Fibroblast of lung (primary cell): ENCODE measurements at regions not wholly inside any gene's neighbourhood (a gene's known extent, or its start where the extent isn't known, plus 50 kb on each side); places are given as distances from the start of the nearest gene placed in this dataset.

Experiments used
- DNase-seq, 2 donors: peaks; one replicate each; pipeline versions ENCODE4 v3.0.0 to v3.0.0-alpha.2; 2010; ENCODE audit warnings: low read depth in 2 of 2
- H2AFZ ChIP-seq: 2 replicates; pipeline ENCODE4 v1.5.1; 2012; ENCODE audit warnings: low read length, control low read depth, inconsistent platforms
- H3K27ac ChIP-seq: 2 replicates; pipeline ENCODE4 v1.5.1; 2011; ENCODE audit warnings: low read length, control low read depth; ENCODE audit not compliant: insufficient read depth
- H3K27me3 ChIP-seq: 2 replicates; pipeline ENCODE4 v1.5.1; 2011; ENCODE audit warnings: mild to moderate bottlenecking, low read length; ENCODE audit not compliant: control insufficient read depth, insufficient read depth
- H3K36me3 ChIP-seq: 2 replicates; pipeline ENCODE4 v1.5.1; 2011; ENCODE audit warnings: low read length; ENCODE audit not compliant: control insufficient read depth, insufficient read depth
- H3K4me1 ChIP-seq: 2 replicates; pipeline ENCODE4 v1.5.1; 2011; ENCODE audit warnings: low read length; ENCODE audit not compliant: control insufficient read depth, insufficient read depth; ENCODE audit errors: extremely low read depth
- H3K4me2 ChIP-seq: 2 replicates; pipeline ENCODE4 v1.5.1; 2011; ENCODE audit warnings: low read length, control low read depth; ENCODE audit not compliant: insufficient read depth; ENCODE audit errors: extremely low read depth
- H3K4me3 ChIP-seq, 4 experiments: fragments of 200-600 bp in 1 of 4; sonication (generic) in 1 of 4; replicated peaks in 1 of 4; 2 replicates each; pipeline ENCODE4 v1.5.1; 2011 to 2016; ENCODE audit warnings: low read length in 4 of 4, low read depth in 3 of 4, mild to moderate bottlenecking in 3 of 4, control low read depth in 2 of 4, inconsistent platforms in 1 of 4, mixed read lengths in 1 of 4; ENCODE audit not compliant: insufficient read depth in 1 of 4; ENCODE audit errors: control extremely low read depth in 1 of 4
- H3K79me2 ChIP-seq: 2 replicates; pipeline ENCODE4 v1.5.1; 2012; ENCODE audit warnings: mild to moderate bottlenecking, low read length, inconsistent platforms; ENCODE audit not compliant: control insufficient read depth, insufficient read depth
- H3K9ac ChIP-seq: 2 replicates; pipeline ENCODE4 v1.5.1; 2011; ENCODE audit warnings: mild to moderate bottlenecking, low read length, control low read depth; ENCODE audit not compliant: insufficient read depth
- H3K9me3 ChIP-seq: 2 replicates; pipeline ENCODE4 v1.5.1; 2012; ENCODE audit warnings: low read depth, low read length; ENCODE audit not compliant: control insufficient read depth, insufficient read depth
- H4K20me1 ChIP-seq: 2 replicates; pipeline ENCODE4 v1.5.1; 2011; ENCODE audit warnings: low read length; ENCODE audit not compliant: control insufficient read depth, insufficient read depth; ENCODE audit errors: extremely low read depth
- EZH2 ChIP-seq: IDR thresholded peaks from 2 replicates; pipeline ENCODE4 v1.5.1; 2012; ENCODE audit warnings: low read length, control low read depth, mild to moderate bottlenecking; ENCODE audit errors: missing control alignments
- TF ChIP-seq, protein P1 (sequence below), 2 donors: IDR thresholded peaks in 1 of 2; conservative IDR thresholded peaks in 1 of 2; 1 replicate in 1 of 2; 2 replicates in 1 of 2; pipeline ENCODE4 v1.5.1; 2011 to 2012; ENCODE audit warnings: low read length in 2 of 2, control low read depth in 1 of 2, inconsistent platforms in 1 of 2, low read depth in 1 of 2, mild to moderate bottlenecking in 1 of 2

DNA sequence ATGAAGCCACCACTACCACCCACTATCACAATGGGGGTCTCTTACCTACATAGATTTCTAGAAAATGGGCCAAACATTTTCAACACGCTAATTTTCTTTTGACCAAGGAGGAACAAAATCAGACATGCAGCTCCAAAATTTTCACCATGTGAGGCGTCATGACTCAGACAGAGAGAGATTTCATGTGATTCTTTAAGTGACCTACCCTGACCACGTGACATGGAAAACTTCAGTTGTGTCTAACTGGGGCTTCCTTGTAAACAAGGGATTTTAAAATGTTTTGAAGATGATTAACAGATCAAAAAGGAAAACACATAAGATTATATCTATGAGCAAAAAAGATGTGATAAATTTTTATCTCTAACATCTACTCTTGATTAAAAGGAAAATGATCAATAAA lies 199.2 kb downstream of the TBXT start:
- no peak for DNase-seq
- no peaks in the 10 kb centered on the region for H3K4me1 ChIP-seq
- TF ChIP-seq EZH2, result no peak
- TF ChIP-seq, protein P1, sequence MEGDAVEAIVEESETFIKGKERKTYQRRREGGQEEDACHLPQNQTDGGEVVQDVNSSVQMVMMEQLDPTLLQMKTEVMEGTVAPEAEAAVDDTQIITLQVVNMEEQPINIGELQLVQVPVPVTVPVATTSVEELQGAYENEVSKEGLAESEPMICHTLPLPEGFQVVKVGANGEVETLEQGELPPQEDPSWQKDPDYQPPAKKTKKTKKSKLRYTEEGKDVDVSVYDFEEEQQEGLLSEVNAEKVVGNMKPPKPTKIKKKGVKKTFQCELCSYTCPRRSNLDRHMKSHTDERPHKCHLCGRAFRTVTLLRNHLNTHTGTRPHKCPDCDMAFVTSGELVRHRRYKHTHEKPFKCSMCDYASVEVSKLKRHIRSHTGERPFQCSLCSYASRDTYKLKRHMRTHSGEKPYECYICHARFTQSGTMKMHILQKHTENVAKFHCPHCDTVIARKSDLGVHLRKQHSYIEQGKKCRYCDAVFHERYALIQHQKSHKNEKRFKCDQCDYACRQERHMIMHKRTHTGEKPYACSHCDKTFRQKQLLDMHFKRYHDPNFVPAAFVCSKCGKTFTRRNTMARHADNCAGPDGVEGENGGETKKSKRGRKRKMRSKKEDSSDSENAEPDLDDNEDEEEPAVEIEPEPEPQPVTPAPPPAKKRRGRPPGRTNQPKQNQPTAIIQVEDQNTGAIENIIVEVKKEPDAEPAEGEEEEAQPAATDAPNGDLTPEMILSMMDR (conservative IDR thresholded peaks at IDR 0.05 in 1 of 2, IDR thresholded peaks at IDR 0.05 in 1 of 2; ENCODE audit: low read depth in 1 of 2, low read length in 2 of 2), result no peak
- H4K20me1 ChIP-seq, result no peaks in the 10 kb centered on the region
- H3K27ac ChIP-seq, result no peak overlapping the region
- no peaks in the 10 kb centered on the region for H3K27me3 ChIP-seq
- no peaks in the 10 kb centered on the region for H3K79me2 ChIP-seq
- H3K4me2 ChIP-seq, result no peak overlapping the region
- no peak overlapping the region for H2AFZ ChIP-seq
- no peak overlapping the region for H3K4me3 ChIP-seq
- no peaks in the 10 kb centered on the region for H3K36me3 ChIP-seq
- no peaks in the 10 kb centered on the region for H3K9me3 ChIP-seq
- H3K9ac ChIP-seq, result no peak overlapping the region

DNA sequence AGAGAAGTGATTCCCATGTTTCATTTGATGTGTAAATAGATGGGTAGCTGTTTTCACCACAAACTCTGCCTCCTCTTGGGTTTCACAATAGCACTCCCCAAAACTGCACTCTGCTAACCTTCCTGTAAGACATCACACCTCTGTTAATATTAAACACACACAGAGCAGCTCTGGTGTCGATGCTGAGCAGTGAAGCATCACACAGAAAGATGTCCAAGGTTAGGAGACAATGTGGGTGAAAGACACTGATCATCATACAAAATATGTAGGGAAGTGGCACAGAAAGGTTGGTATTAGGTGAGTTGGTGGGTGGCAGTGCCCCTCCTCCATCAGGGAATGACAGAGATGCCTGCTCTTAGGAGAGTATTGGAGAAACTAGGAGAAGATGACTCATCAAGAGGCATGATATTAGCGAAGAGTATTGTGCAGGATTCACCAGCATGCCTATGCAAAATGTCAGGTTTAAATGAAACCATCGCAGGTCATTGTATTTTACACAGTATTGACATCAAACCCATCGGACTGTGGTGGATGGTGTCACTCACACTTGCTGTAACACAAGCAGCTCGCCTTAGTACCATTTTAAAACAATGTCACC lies 199.7 kb downstream of the TBXT start:
- Histone ChIP-seq H3K9me3 (no peaks in the 10 kb centered on the region), H2AFZ (no peak overlapping the region), H3K4me2 (no peak overlapping the region), H3K27me3 (no peaks in the 10 kb centered on the region), H4K20me1 (no peaks in the 10 kb centered on the region), H3K79me2 (no peaks in the 10 kb centered on the region), H3K36me3 (no peaks in the 10 kb centered on the region), H3K4me1 (no peaks in the 10 kb centered on the region), H3K9ac (no peak overlapping the region), H3K4me3 (no peak overlapping the region), H3K27ac (no peak overlapping the region)
- no peak for DNase-seq
- TF ChIP-seq EZH2, result no peak
- TF ChIP-seq, protein P1 (conservative IDR thresholded peaks at IDR 0.05 in 1 of 2, IDR thresholded peaks at IDR 0.05 in 1 of 2; ENCODE audit: low read depth in 1 of 2, low read length in 2 of 2), result no peak

DNA sequence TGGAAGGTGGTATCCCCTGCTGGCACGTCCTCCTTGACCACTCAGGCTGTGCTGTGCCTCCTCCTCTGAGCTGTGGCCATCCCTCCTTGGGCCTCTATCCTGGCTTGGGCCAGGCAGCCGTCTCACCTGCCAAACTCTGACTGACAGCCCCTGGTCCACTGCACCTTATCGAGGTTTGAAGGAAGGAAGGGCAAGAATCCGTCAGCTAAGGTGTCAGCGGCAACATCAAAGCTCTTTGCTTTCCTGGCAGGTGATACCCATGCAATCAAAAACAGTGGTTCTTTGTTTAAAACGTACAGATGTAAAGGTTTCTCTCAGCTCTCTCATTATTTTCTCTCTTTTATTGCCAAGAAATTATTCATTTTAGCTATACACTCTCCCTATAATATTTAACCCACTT lies 203.9 kb downstream of the TBXT start:
- H3K4me3 ChIP-seq, result no peak overlapping the region
- H2AFZ ChIP-seq, result no peak overlapping the region
- H3K27ac ChIP-seq, result no peak overlapping the region
- no peak overlapping the region for H3K4me2 ChIP-seq
- no peak overlapping the region for H3K9ac ChIP-seq
- H4K20me1 ChIP-seq, result no peaks in the 10 kb centered on the region
- no peaks in the 10 kb centered on the region for H3K4me1 ChIP-seq
- H3K36me3 ChIP-seq, result no peaks in the 10 kb centered on the region
- TF ChIP-seq EZH2, result no peak
- TF ChIP-seq, protein P1 (conservative IDR thresholded peaks at IDR 0.05 in 1 of 2, IDR thresholded peaks at IDR 0.05 in 1 of 2; ENCODE audit: low read depth in 1 of 2, low read length in 2 of 2), result no peak
- no peak for DNase-seq
- H3K27me3 ChIP-seq, result no peaks in the 10 kb centered on the region
- no peaks in the 10 kb centered on the region for H3K79me2 ChIP-seq
- H3K9me3 ChIP-seq, result no peaks in the 10 kb centered on the region
